A673 (cell line): ENCODE measurements at regions not wholly inside any gene's neighbourhood (a gene's known extent, or its start where the extent isn't known, plus 50 kb on each side); places are given as distances from the start of the nearest gene placed in this dataset.

ENCODE experiments used
- BruUV-seq: library from RNA; stranded (reverse); fragments of 400-500 nt; replicated peaks from 2 replicates; lab custom pipeline; 2021; lab: Mats Ljungman, UMichigan
- CTCF ChIA-PET: fragments of 300-600 bp; sonication (Branson Sonifier 250); formaldehyde crosslinking; loops from one replicate; lab custom pipeline; 2022; ENCODE audit warnings: antibody characterized with exemption; lab: Charles Lee
- POLR2A ChIA-PET: fragments of 300-600 bp; sonication (Branson Sonifier 250); formaldehyde crosslinking; loops from one replicate; lab custom pipeline; 2022; ENCODE audit warnings: antibody characterized with exemption; ENCODE audit not compliant: low non-redundant PET; lab: Charles Lee
- DNase-seq: peaks from one replicate; pipeline ENCODE4 v3.0.0-alpha.2; 2015; ENCODE audit warnings: low spot score
- H3K27ac ChIP-seq: fragments of 200-600 bp; sonication (generic); 2 replicates; pipeline ENCODE4 v1.5.1; 2016; ENCODE audit warnings: mixed run types, low read depth, mild to moderate bottlenecking, mixed read lengths, antibody characterized with exemption, low read length; ENCODE audit not compliant: poor library complexity, severe bottlenecking
- H3K27me3 ChIP-seq: fragments of 200-600 bp; sonication (generic); replicated peaks from 2 replicates; pipeline ENCODE4 v1.6.1; 2017; ENCODE audit warnings: mixed run types, low read depth, mild to moderate bottlenecking, mixed read lengths, antibody characterized with exemption, low read length; ENCODE audit not compliant: insufficient read depth, poor library complexity
- H3K36me3 ChIP-seq: fragments of 200-600 bp; sonication (generic); 2 replicates; pipeline ENCODE4 v1.6.1; 2016; ENCODE audit warnings: mixed run types, mild to moderate bottlenecking, mixed read lengths, antibody characterized with exemption, low read length; ENCODE audit not compliant: insufficient read depth, poor library complexity, severe bottlenecking
- H3K4me1 ChIP-seq: fragments of 200-600 bp; sonication (generic); 2 replicates; pipeline ENCODE4 v1.6.1; 2017; ENCODE audit warnings: mixed run types, mild to moderate bottlenecking, mixed read lengths, antibody characterized with exemption, low read length; ENCODE audit not compliant: insufficient read depth, poor library complexity, severe bottlenecking
- H3K4me3 ChIP-seq: fragments of 200-600 bp; sonication (generic); 2 replicates; pipeline ENCODE4 v1.5.1; 2016; ENCODE audit warnings: low read depth, mixed run types, mild to moderate bottlenecking, mixed read lengths, low read length; ENCODE audit not compliant: poor library complexity, severe bottlenecking
- H3K9me3 ChIP-seq: fragments of 200-600 bp; sonication (generic); 2 replicates; pipeline ENCODE4 v1.6.1; 2016; ENCODE audit warnings: mixed run types, low read depth, mild to moderate bottlenecking, mixed read lengths, antibody characterized with exemption, low read length; ENCODE audit not compliant: poor library complexity, severe bottlenecking
- EZH2 ChIP-seq: fragments of 200-600 bp; sonication (generic); IDR thresholded peaks from 2 replicates; pipeline ENCODE4 v1.6.1; 2017; ENCODE audit warnings: borderline replicate concordance, low read depth, mild to moderate bottlenecking, mixed read lengths, antibody characterized with exemption, low read length; ENCODE audit not compliant: poor library complexity, severe bottlenecking
- intact Hi-C: fragments of 100-400 bp; cut with micrococcal nuclease; formaldehyde crosslinking; loops from one replicate; pipeline ENCODE4 v1.10.0; 2022; ENCODE audit not compliant: unreplicated experiment
- TF ChIP-seq, protein P1 (sequence below): fragments of 300-800, 200-600 bp; sonication (generic); conservative IDR thresholded peaks from 2 replicates; pipeline ENCODE4 v1.5.1; 2017; ENCODE audit warnings: low read depth, mild to moderate bottlenecking, antibody characterized with exemption, low read length, moderate library complexity, mixed read lengths

GRCh38 chr11:134660416-134660815, 248.4 kb upstream of the B3GAT1 start:
- Histone ChIP-seq H3K36me3 (no peaks in the 10 kb centered on the region), H3K4me3 (no peak overlapping the region), H3K27me3 (no peaks in the 10 kb centered on the region), H3K4me1 (no peaks in the 10 kb centered on the region), H3K9me3 (no peaks in the 10 kb centered on the region), H3K27ac (no peak overlapping the region)
- BruUV-seq = no TSS peak
- CTCF ChIA-PET = no interaction called here
- intact Hi-C loops = no loop called here
- TF ChIP-seq, protein P1, sequence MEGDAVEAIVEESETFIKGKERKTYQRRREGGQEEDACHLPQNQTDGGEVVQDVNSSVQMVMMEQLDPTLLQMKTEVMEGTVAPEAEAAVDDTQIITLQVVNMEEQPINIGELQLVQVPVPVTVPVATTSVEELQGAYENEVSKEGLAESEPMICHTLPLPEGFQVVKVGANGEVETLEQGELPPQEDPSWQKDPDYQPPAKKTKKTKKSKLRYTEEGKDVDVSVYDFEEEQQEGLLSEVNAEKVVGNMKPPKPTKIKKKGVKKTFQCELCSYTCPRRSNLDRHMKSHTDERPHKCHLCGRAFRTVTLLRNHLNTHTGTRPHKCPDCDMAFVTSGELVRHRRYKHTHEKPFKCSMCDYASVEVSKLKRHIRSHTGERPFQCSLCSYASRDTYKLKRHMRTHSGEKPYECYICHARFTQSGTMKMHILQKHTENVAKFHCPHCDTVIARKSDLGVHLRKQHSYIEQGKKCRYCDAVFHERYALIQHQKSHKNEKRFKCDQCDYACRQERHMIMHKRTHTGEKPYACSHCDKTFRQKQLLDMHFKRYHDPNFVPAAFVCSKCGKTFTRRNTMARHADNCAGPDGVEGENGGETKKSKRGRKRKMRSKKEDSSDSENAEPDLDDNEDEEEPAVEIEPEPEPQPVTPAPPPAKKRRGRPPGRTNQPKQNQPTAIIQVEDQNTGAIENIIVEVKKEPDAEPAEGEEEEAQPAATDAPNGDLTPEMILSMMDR = no peak
- TF ChIP-seq EZH2 = no peak
- POLR2A ChIA-PET = no interaction called here
- DNase-seq = no peak

DNA sequence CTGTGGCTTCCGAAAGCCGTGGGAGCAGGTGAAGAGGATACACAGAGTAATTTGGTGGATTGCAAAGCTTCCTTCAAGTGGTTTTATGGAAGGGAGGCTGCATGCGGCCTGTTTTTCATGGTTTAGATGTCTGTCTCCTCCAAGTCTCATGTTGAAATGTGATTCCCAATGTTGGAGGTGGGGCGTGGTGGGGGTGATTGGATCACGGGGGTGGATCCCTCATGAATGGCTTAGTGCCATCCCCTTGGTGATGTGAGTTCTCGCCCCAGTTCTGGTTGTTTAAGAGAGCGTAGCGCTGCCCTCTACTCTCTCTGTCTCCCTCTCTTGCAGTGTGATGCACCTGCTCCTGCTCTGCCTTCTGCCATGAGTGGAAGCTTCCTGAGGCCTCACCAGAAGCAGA, 247.8 kb upstream of the B3GAT1 start:
- intact Hi-C loops = no loop called here
- no peaks in the 10 kb centered on the region for H3K9me3 ChIP-seq
- no peaks in the 10 kb centered on the region for H3K27me3 ChIP-seq
- no peaks in the 10 kb centered on the region for H3K4me1 ChIP-seq
- CTCF ChIA-PET = no interaction called here
- no peak overlapping the region for H3K27ac ChIP-seq
- no peak for DNase-seq
- no peak overlapping the region for H3K4me3 ChIP-seq
- POLR2A ChIA-PET = no interaction called here
- TF ChIP-seq, protein P1 = no peak
- no peak for TF ChIP-seq EZH2
- no TSS peak for BruUV-seq
- no peaks in the 10 kb centered on the region for H3K36me3 ChIP-seq

DNA sequence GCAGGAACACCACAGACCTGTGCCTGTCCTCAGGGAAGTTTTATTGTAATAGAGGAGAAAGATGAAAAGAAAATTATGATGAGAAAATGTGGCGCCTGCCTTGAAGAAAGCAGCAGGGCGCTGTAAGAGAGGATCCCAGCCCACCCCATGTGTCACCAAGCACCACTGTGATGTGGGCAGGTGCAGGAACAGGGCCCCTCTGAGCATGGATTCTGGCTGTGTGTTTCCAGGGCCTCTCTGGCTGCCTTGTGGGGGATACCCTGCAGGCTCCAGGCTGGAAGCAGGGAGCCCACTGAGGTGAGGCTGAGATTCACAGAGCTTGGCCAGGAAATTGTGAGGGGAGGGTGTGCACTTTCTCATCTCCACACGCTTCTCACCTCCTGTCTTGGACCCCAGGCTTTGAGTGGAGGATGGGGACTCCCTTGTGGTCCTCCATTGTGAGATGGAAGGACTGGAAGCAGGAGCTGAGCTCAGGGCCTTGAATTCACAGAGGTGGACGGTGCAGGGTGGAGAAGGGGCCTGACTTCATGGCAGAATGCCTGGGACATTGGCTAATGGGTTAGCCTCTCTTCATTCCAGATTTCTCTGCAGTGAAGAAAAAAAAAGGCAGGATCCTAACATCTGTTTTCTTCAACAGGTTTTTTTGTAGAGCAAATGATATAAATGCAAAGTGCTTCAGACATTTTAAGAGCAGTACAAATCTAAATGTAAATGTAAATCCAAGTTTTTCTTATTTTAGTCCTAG, 246.6 kb upstream of the B3GAT1 start:
- ChIA-PET CTCF (no interaction called here), POLR2A (no interaction called here)
- H3K9me3 ChIP-seq = no peaks in the 10 kb centered on the region
- BruUV-seq = no TSS peak
- no peak overlapping the region for H3K4me3 ChIP-seq
- intact Hi-C loops = no loop called here
- H3K27ac ChIP-seq = no peak overlapping the region
- no peak for TF ChIP-seq EZH2
- TF ChIP-seq, protein P1 = no peak
- DNase-seq = no peak
- H3K27me3 ChIP-seq = no peaks in the 10 kb centered on the region
- no peaks in the 10 kb centered on the region for H3K36me3 ChIP-seq
- H3K4me1 ChIP-seq = no peaks in the 10 kb centered on the region
